Ovary (tissue), 3 donors: ENCODE measurements at regions not wholly inside any gene's neighbourhood (a gene's known extent, or its start where the extent isn't known, plus 50 kb on each side); places are given as distances from the start of the nearest gene placed in this dataset.

Source experiments
- EP300 ChIP-seq: sonication (generic); formaldehyde crosslinking; IDR thresholded peaks from one replicate; pipeline ENCODE4 v1.6.1; 2017; ENCODE audit warnings: antibody characterized with exemption
- POLR2A ChIP-seq: fragments of 450-650 bp; IDR thresholded peaks from one replicate; pipeline ENCODE4 v1.6.1; 2017; ENCODE audit warnings: antibody characterized with exemption, mild to moderate bottlenecking, moderate library complexity
- TF ChIP-seq, protein P1 (sequence below), 3 donors: fragments of 450-650 bp in 2 of 3; fragments of 200-600 bp in 1 of 3; IDR thresholded peaks; one replicate each; pipeline versions ENCODE4 v1.5.1 to v1.8.0; 2016 to 2022; ENCODE audit warnings: antibody characterized with exemption in 3 of 3, mild to moderate bottlenecking in 1 of 3
- donor health status: DM: no; HTN: no; CAD: no.

DNA sequence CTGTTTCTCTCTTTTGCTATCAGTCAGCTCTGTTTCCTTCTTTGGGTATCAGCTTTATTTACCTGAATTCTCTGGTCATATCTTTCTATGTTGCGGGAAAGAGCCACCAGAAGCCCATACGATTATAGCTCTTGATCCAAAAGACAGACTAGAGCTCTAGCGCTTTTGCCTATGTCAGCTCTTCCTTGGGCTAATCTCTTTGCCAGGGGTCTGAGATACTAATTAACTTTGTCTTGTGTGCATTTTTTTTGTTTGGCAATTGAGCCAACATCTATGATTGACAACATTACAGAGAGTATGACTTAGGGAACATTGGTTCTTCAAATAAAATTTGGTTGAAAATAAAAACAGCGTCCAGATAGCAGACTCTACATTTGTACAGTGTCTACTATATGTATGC, 603.0 kb downstream of the KCTD16 start:
- TF ChIP-seq, protein P1, sequence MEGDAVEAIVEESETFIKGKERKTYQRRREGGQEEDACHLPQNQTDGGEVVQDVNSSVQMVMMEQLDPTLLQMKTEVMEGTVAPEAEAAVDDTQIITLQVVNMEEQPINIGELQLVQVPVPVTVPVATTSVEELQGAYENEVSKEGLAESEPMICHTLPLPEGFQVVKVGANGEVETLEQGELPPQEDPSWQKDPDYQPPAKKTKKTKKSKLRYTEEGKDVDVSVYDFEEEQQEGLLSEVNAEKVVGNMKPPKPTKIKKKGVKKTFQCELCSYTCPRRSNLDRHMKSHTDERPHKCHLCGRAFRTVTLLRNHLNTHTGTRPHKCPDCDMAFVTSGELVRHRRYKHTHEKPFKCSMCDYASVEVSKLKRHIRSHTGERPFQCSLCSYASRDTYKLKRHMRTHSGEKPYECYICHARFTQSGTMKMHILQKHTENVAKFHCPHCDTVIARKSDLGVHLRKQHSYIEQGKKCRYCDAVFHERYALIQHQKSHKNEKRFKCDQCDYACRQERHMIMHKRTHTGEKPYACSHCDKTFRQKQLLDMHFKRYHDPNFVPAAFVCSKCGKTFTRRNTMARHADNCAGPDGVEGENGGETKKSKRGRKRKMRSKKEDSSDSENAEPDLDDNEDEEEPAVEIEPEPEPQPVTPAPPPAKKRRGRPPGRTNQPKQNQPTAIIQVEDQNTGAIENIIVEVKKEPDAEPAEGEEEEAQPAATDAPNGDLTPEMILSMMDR (IDR thresholded peaks at IDR 0.05), result no peak
- TF ChIP-seq POLR2A (no peak), EP300 (no peak)
